ENCODE measurements at regions not wholly inside any gene's neighbourhood (a gene's known extent, or its start where the extent isn't known, plus 50 kb on each side); places are given as distances from the start of the nearest gene placed in this dataset.

GRCh38 chr21:23438081-23438480, 2169.2 kb downstream of the MRPL39 start:
- no peak for DNase-seq (ENCODE audit: low spot score)

- no peak for DNase-seq (ENCODE audit: low spot score)
Observed at GRCh38 chr21:23402929-23403520, 2204.3 kb downstream of the MRPL39 start.

GRCh38 chr21:23401278-23401677, 2206.0 kb downstream of the MRPL39 start:
- DNase-seq (ENCODE audit: low spot score) = peak; percentile 1

DNA sequence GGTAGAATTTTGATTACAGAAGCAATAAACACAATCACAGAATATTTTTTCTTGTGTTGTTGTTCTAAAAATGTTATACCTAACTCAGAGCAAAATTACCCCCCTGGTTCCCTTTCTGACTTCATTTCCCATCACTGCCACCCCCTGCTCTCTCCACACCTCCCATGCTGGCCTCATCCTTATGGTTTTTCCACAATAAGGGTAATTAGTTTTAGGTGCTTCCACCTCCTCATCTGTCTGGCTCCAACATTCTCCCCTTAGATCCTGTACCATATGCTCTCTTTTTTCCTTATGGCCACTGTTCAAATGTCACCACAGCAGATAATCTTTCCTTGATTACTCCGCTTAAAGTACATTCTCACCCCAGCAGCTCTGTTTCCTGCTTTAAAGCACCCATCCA, 2208.6 kb downstream of the MRPL39 start:
- DNase-seq (ENCODE audit: low spot score) = no peak

DNA sequence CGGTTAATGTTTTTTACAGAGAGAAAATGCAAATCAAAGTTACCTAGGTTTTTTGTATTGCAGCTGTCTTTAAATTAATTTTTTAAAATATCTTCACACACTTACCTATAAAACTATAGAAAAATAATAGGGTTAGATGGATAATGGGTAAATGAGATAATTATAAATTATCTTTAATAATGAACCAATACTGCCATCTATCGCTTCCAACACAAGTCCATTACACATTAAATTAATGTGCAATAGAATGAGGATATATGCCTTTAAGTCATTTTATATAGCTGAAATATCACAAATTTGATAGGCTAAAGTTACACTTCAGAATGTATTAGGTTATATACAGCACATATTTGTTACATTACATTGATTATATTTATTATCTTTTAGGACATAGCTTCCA, 2212.8 kb downstream of the MRPL39 start:
- DNase-seq (ENCODE audit: low spot score) = no peak

DNA sequence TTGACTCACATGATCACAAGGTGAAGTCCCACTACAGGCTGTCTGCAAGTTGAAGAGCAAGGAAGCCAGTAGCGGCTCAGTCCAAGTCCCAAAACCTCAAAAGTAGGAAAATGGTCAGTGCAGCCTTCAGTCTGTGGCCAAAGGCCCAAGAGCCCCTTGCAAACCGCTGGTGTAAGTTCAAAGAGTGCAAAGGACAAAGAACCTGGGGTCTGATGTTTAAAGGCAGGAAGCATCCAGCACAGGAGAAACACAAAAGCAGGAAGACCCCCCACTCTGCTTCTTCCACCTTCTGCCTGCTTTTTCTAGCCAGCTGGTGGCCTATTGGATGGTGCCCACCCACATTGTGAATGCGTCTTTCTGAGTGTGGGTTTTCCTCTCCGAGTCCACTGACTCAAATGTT, 2222.6 kb downstream of the MRPL39 start:
- DNase-seq (ENCODE audit: low spot score) = no peak

- DNase-seq (ENCODE audit: low spot score) = no peak
Observed at GRCh38 chr21:23374155-23374554, 2233.1 kb downstream of the MRPL39 start.

- DNase-seq (ENCODE audit: low spot score) = no peak
Observed at GRCh38 chr21:23356905-23357304, 2250.4 kb downstream of the MRPL39 start.

GRCh38 chr21:23316190-23316589, 2291.1 kb downstream of the MRPL39 start:
- no peak for DNase-seq (ENCODE audit: low spot score)

DNA sequence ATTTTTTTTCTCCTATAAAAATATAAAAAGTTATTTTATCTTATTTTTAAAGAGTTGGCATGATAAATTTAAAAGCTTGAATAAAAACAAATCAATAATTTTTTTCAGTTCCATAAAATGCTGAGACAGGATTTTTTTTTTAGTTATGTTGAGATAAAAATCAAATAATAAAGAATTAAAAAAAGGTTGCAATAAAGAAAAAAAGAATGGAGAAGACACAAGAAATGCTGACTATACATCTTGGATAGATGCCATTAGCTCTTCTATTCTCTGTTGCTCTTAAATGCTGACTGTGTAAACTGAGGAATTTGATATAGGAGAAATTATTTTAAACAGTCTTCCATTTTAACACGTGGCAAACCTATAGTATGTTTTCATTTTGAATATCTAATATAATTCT, 2298.5 kb downstream of the MRPL39 start:
- no peak for DNase-seq (ENCODE audit: low spot score)

DNA sequence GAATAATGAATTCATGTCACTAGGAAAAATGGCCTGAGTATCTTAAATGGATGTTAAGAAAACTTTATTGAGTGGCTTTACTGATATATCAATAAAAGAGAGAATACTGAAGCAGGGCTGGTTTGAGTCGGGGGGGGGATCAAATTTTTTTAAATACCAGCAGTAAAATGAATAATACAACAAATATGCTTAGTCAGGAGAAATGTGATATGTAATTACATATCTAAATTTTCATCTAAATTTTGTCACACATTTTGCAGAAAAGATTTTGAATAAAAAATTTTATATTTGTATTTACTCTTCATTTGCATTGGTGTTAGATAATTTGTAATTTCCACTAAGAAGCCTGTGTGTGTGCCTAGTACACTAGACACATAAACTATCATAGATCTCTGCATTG, 2300.2 kb downstream of the MRPL39 start:
- no peak for DNase-seq (ENCODE audit: low spot score)

- DNase-seq (ENCODE audit: low spot score) = no peak
Observed at GRCh38 chr21:23292292-23292691, 2294.1 kb downstream of the NCAM2 start.

- DNase-seq (ENCODE audit: low spot score) = no peak
Observed at GRCh38 chr21:23281917-23282316, 2283.7 kb downstream of the NCAM2 start.

GRCh38 chr21:23249760-23250159, 2251.6 kb downstream of the NCAM2 start:
- no peak for DNase-seq (ENCODE audit: low spot score)

- DNase-seq (ENCODE audit: low spot score) = no peak
Observed at GRCh38 chr21:23247334-23247733, 2249.1 kb downstream of the NCAM2 start.

DNA sequence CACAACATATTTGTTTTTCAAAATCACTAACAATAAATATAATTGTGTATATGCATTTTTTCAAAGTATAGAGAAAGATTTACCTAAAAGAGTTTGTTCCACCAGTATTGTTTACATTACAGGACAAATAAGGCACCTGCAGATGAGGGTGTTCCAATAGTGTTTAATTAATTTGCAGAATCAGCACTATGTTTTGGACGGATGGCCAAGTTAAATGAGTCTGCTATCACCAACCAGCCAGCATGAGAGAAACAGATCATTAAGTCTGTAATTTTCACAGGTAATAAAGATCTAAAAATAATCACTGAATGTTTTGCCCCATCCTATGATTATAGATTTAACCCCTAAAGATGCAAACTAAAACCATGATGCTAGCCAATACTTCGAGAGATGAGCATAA, 2247.0 kb downstream of the NCAM2 start:
- no peak for DNase-seq (ENCODE audit: low spot score)

GRCh38 chr21:23223882-23224281, 2225.7 kb downstream of the NCAM2 start:
- DNase-seq (ENCODE audit: low spot score) = no peak

DNA sequence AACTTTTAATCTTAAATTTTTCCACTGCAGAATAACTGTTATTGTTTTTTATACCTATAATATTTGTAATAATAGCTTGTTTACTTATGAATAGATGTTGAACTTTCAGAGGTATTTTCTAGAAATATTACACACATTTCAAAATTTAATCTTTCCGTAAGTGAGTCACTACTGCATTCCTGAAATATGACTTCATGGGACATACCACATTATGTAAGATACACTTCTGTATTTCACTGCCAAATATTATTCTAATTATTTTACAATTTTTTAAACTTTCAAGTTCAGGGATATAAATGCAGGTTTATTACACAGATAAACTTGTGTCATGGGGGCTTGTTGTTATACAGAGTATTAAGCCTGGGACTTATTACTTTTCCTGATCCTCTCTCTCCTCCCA, 2220.5 kb downstream of the NCAM2 start:
- no peak for DNase-seq (ENCODE audit: low spot score)

- DNase-seq (ENCODE audit: low spot score) = no peak
Observed at GRCh38 chr21:23217597-23217996, 2219.4 kb downstream of the NCAM2 start.

DNA sequence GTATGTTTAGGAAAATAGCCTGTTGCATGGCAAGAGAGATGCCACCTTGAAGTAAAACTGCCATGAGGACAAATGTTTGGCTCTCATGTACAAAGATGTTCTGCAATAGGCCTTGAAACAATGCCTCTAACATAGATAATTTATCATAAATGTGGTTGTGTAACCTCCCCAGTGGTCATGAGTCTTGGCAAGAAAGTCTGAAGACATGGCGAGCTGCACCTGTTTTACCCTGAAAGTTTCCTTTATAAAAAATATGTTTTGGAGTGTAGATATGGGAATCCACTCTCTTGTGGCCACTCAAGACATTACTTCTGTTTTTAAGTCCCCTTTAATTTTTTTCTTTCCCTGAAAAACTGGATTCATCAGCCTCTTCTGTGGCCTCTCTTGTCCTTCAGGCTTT, 2217.1 kb downstream of the NCAM2 start:
- DNase-seq (ENCODE audit: low spot score) = no peak
